NCI-H2196 (cell line): ENCODE measurements at regions not wholly inside any gene's neighbourhood (a gene's known extent, or its start where the extent isn't known, plus 50 kb on each side); places are given as distances from the start of the nearest gene placed in this dataset.
"Not testable (repeated sequence)": the region's sequence is repeated elsewhere in the genome, so short reads cannot be mapped to it uniquely, and the experiment has no call there.

ENCODE experiments used
- DNase-seq: peaks from one replicate; lab custom pipeline; 2025; ENCODE audit not compliant: unreplicated experiment; lab: John Stamatoyannopoulos, UW

DNA sequence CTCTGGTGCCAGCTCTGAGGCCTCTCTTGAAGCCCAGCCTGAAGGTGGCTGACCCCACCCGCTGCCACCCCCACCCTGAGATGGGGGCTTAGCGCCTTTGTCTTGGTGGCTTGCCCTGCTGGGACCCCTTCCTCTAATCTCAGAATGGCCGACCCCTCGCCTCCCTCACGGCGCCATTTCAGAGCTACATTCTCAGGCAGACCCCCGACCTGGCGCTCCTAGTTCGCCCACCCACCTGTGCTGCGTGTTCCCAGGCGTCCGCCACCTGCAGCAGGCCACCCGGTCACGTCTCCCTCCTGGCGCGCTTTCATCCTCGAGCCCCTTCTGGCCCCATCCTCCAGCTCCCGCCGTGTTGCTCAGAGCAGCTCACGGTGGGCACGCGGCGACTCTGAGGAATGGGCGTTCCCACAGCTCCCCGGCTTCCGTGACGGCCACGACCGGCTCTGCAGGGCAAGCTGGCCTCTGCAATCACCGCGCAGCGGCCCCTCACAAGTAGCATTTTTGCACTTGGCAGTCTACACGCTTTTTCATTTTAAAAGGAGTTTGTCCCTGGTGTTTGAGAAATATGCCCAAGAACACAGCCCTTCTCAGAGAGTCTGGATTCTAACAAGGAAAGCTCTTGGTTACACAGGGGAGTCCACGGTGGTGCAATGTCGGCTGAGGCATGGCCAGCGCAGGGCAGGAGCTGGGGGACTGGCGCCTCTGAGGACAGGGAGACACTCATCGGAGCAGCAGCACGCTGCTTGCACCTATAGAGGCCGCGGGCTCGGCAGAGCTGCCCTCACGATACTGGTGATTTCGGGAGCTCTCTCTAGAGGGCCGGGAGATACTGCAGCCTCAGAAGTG is 105.7 kb upstream of the C14orf180 start:
- DNase-seq = no peak

DNA sequence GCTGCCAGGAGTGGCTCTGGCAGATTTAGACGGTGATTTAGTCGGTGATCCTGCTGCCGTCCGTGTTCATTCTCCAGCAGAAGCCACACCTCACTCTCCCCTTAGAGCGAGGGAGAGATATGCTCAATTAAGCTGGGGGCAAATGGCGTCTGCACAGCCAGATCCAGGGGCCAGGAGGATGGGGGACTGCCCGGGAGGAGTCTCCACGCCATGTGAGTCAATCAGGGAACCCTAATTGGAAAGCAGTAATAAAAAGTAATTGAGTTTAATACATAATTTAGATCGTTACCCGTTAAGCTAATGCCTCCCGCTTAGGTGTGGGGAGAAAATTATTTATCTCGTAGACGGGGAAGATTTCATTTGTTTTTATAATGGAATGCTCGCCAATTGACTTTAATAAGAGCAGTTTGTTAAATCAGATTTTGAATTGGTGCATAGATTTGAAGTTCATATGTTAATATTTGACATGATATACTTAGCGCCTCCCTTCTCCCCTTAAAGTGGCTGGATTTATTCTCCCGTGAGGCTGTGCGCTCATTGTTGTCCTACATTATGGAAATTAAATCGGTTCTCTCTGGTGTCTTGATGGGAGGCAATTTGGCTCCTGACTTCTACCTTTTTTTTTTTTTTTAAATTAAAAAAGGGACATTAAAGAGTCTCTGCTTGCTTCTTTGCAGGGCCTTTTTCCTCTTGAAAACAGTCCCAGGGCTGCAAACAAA is 104.9 kb upstream of the C14orf180 start:
- DNase-seq = no peak

DNA sequence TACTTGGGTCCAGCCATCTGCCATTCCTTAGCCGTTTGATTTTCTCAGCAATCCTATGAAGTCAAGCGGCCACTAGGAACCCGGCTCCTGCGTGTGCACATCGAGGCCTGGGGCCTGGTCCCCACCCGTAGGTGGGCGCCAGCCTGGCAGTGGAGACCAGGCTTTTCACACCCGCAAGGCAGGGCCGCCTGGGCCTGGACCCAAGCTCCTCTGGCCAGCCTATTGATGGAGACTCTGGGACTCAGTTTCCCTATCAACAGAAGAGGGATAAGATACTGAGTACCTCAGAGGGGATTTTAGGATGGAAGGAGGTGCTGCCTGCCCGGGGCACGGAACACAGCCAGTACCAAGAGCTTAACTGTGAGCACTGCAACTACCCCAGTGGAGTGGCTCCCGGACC is 104.3 kb upstream of the C14orf180 start:
- no peak for DNase-seq

DNA sequence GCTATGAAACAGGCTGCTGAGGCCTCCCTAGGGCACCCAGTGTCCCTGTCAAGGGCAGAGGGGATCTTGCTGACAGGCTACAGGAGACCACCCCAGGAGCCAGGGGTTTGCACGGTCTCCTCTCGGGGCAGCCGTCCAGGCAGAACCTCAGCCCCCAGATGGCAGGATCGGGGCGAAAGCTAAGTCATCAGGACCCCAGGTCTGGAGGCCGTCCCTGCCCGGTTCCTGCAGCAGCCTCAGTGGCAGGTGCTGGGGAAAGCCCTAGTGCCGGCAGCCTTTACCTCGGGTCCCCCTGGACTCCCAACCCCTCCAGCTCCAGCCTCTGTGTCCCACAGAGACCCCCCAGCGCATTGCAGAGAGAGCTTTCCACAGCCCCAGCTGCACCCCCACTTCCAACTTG is 103.8 kb upstream of the C14orf180 start:
- DNase-seq = no peak

DNA sequence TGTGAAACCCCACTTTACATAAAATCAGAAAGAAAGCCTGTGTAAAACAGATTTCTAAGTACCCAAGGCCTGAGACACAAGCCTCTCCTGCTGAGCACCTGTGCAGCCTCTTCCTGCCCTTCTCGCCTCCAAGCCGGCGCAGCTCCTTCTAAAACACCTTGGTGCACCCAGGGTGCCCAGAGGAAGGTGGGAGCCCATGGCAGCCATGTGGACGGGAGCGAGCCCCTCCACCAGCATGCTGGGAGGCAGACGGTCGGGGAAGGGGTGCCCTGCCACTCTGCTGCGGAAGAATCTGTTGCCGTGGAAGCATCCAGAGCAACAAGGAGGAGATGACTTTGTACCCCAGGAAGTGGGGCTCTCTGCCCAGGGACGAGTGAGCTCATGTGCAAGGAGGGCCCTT is 103.1 kb upstream of the C14orf180 start:
- DNase-seq = no peak

DNA sequence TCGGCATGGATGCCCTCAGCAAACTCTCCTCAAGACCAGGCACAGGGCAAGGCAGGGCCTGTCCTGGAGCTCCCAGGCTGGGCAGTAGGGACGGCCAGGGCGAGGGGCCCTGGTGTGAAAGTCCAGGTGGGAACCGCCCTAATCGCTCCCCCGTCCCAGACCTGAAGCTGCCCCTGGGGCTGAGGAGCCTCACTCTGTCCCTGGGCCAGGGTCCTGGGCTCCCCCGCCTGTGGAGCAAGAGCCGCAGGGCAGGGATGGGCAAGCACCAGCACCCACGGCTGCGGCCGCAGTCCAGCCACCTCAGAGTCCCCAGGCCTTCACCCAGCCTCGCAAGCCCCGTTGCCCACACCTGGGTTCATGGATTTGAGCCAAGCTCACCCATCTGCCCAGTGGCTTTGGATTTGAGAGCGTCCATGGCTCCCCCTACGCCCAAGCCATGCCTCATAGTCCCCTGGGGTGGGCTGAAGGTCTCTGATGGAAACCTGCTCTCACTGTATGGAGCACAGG is 102.4 kb upstream of the C14orf180 start:
- no peak for DNase-seq

DNA sequence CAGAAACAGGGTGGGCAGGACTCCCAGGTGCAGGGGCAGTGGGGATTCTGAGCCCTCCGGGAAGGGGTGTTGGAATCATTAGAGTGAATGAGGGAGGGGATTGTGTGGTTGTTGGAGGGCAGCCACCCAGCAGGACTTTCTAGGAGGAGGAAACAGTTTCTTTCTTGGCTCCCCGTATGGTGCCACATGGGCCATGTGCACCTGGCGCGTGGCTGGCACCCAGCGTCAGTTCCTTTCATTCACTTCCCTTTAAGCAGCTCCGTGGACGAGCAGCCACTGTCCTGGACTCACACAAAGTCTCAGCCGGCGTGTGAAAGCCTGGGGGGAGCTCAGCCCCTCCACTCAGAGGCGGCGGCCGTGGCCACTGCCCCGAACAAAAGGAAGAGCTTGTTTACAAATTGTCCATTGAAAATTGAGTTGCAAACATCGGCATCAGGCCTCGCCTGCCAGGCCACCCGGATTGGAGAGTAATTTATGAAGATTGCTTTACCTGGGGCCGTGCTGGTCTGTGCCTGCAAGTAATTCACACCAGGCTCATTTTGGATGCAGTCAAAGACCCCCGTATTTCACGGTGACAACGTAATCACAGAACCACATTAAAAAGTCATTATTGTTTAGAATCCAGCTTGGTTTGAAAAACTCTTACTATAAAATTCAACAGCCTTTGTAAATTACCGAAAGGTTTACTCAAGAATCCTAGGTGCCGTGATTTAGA is 101.7 kb upstream of the C14orf180 start:
- no peak for DNase-seq

DNA sequence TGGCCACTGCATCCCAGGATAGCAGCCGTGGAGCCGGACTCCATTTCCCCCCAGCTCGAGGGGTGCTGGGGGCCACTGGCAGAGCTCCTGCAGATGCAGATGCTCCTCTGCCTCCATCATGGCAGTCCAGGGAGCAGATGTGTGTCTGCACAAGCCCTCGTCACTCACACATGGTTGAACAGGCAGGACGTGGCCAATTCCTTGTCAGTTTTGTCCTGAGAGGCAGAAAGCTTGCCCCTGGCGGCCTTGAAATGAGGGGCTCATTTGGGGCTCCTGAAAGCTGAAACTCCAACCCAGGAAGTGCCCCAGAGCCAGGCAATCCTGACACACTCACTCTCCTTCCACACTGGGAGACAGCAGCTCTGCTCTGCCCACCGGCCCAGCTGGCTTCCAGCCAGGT is 100.9 kb upstream of the C14orf180 start:
- no peak for DNase-seq

DNA sequence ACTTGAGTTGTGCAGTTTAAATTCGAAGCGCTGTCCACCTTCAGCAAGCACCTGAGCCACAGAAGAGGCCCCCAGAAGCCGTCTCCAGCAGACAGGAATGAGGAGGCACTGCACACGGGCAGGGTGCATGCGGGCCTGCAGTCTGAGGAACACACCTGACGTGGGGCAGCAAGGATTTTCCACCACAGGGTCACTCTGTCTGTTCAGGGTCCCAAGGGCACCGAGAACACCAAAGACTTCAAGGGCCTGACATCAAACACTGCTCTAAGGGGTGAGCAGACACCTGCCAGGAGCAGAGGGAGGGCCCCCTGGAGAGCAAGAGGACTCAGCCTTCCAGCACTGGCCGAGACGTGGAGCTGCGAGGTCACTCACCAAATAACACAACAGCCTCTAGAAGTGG is 99.7 kb upstream of the C14orf180 start:
- DNase-seq = no peak

DNA sequence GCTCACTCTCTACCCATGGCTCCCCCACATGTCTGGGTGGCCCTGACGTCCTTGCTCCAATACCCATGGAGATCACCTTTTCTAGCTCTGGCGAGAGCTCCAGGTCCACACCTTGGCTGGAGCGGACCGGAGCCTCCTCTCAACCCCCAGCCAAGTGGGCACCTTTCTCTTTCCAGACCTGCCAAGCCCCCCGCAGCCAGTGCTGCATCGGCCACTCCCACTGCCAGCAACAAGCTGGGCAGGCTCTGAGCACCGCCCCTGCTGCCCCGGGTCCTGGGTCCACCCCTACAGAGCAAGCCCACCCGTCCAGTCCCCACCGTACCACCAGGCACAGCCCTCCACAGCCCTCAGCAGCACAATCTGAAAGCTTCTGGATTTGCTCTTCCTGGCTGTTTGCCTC is 98.2 kb upstream of the C14orf180 start:
- DNase-seq = no peak

DNA sequence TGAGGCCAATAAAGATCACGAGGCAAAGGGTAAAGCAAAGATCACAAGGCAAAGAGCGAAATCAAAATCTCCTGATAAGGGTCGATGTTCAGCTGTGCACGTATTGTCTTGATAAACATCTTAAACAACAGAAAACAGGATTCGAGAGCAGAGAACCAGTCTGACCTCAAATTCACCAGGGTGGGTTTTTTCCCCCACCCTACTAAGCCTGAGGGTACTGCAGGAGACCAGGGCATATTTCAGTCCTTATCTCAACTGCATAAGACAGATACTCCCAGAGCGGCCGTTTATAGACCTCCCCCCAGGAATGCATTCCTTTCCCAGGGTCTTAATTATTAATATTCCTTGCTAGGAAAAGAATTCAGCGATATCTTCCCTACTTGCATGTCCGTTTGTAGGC is 97.5 kb upstream of the C14orf180 start:
- not testable (repeated sequence) for DNase-seq

DNA sequence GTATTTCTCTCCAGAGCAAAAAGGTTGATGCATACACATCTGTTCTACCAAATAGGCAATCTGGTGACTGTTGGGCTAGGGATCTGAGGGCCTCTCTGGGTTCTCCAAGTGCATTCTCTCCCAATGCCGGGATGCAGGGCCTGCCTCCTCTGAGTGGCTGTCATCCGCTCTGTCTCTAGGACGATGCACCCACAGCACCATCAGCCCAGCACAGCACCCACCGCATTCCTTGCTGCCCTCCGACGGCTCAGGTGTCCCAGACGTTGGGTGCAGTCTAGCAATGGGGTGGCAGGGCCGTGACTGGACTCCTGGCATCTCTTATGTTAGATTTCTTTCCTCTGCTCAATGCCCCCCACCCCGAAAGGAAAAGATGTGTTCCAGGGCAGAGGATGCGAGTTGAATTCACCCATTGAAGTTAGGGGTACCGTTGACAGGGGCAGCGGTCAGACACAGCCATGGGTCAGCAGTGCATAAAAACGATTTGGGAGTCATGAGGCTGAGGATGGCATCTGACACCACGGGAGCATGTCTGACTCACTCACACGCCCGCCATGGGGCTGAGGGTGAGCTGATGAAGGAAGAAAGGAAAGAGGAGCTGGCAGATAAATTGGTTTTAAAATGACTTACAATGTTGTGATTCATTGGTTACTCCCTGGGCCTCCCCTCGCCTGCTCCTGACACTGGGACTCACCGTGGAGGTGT is 93.2 kb upstream of the C14orf180 start:
- DNase-seq = no peak

DNA sequence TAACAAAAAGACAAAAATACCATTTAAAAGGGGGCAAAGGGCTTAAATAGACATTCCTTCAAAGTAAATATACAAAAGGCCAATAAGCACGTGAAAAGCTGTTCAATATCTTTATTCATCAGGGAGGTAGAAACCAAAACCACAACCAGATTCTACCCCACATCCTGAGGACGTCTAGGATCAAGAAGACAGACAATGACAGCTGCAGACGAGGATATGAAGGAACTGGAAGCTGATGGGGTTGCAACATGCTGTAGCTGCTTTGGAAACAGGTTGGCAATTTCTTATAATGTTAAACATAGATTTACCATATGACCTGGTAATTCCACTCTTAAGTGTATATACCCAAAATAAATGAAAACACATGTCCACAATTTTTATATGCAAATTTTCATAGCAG is 85.1 kb upstream of the C14orf180 start:
- DNase-seq = no peak

DNA sequence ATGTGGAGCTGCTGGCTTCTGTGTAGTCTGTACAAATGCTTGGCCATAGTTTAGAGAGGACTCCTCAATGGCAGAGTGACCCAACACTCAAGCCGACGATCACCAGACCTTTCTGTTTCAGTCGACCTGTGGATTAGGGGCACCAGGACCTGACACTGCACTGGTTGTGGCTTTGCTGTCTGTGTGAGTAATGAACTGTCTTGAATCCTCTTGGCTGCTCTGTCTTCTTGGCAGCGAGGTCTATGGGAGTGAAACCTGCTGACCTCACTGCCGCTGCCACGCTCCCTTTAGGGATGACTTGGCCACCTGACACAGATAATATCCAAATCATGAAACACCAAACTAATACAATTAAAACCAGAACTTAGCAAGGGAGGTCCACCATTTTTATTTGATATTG is 83.5 kb upstream of the C14orf180 start:
- DNase-seq = no peak

DNA sequence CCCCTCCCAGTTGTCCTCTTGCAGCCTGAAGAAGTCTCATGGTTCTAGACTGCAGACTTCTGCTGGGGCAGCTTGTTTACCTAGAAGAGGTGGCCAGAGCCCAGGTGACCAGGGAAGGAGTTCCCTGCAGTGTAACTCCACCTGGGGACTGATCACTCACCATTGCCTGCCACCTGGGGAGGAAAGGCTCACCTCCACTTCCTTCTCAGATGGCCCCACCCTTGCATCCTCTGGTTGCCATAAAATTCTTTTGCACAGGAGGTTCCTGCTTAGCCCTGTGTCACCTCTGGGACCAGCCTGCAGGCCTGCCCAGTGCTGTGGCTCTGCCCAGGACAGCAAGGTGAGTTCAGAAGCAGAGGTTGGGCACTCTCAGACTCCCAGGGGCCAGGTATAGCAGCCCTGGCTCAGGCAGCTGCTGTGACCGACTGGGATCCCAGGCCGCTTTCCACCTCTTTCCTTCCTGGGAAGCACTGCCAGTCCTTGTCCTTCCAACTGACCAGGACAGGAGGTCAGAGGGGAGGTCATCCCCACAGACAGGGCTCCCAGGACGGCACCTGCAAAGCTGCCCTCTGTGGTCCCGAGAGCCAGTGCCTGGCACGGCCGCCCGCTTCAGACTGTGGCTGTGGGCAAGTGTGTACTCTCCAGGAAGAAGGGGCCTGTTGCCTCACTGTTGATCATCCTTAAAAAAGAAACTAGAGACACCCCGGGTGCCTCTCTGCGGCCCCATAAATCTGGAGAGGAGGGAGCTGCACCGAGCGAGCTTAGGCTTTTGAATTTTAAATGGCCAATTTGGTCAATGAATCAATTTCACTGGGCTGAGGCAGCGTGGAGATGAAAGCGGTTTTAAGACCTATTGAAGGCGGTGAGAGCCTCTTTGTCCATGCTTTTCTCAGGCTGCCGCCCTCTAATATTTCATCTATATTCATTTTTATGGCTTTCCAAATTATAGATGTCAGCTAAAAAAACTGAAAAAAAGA is 79.5 kb upstream of the C14orf180 start:
- DNase-seq = no peak

DNA sequence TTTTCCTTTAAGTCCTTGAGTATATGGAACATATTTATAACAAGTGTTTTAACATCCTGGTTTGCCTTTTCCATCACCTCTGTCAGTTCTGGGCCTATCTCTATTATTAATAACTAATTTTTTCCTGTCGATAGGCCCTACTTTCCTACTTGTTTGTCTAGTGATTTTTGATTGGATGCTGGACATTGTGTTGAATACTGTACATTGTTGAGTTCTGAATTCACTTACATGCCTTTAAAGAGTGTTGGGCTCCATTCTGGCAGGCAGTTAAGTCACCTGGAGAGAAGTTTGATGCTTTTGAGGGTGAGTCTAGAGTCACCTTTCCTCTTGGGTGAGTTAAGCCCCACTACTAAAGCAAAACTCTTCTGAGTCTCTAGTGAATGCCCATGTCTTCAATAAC is 77.5 kb upstream of the C14orf180 start:
- DNase-seq = no peak

DNA sequence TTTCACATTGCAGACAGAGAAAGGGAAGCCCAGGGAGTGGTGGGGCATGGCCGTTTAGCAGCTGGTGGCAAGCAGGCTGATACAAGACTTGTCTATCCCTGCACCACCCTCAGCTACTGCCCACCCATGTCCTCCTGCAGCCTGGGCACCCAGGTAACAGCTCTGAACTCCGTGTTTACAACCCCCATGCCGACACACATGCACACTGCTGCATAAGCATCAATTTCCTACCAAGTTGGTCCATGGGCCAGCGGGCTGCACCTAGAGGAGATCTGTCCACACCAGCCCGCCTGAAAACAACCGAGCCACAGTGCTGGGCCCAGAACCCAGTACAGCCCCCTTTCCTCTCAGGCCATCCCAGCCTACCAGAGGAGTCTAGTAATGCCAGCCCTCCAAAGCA is 75.9 kb upstream of the C14orf180 start:
- no peak for DNase-seq

DNA sequence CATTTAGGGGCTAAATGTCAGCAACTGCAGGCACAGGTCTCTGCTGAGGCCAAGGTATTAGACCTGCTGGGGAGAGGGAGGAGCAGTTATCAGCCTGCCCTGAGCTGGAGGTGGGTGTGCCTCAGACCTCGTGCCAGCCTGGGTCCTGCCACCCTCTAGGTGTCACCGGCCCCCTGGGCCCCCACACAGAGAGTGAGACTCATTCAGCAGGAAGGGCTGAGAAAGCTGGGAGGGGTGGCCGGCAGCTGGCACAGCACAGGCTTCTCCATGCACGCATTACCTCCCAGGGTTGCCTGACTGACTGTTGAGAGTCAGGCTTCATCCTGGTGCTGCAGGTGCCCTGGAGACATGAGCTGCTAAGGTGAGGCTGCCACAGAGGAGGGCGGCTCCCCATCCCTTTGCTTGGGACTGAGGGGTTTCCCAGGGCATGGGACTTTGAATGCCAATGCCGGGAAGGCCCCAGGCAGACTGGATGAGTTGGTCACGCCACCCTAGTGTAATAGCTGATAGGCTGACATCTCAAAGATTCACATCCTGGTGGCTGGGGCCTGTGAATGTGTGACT is 75.3 kb upstream of the C14orf180 start:
- no peak for DNase-seq
